Astrocyte (in vitro differentiated cells and primary cell): ENCODE measurements at regions not wholly inside any gene's neighbourhood (a gene's known extent, or its start where the extent isn't known, plus 50 kb on each side); places are given as distances from the start of the nearest gene placed in this dataset.

Source experiments
- DNase-seq: peaks from one replicate; pipeline ENCODE4 v3.0.0-alpha.2; 2010; ENCODE audit warnings: low read depth
- FAIRE-seq: peaks from 2 replicates; lab custom pipeline; 2011; peaks lifted over from hg19 to GRCh38; lab: Jason Lieb, UNC
- H2AFZ ChIP-seq: 2 replicates; pipeline ENCODE4 v1.6.0; 2012; ENCODE audit warnings: low read depth, low read length, inconsistent platforms
- H3K27ac ChIP-seq: 2 replicates; pipeline ENCODE4 v1.5.1; 2011; ENCODE audit warnings: low read depth, low read length, inconsistent platforms
- H3K27me3 ChIP-seq: 2 replicates; pipeline ENCODE4 v1.6.0; 2011; ENCODE audit warnings: low read length, inconsistent platforms; ENCODE audit not compliant: insufficient read depth
- H3K36me3 ChIP-seq: 2 replicates; pipeline ENCODE4 v1.5.1; 2011; ENCODE audit warnings: low read length, inconsistent platforms; ENCODE audit not compliant: insufficient read depth
- H3K4me1 ChIP-seq: 2 replicates; pipeline ENCODE4 v1.5.1; 2011; ENCODE audit warnings: low read length, inconsistent platforms; ENCODE audit not compliant: insufficient read depth
- H3K4me2 ChIP-seq: 2 replicates; pipeline ENCODE4 v1.6.0; 2012; ENCODE audit warnings: low read length, inconsistent platforms
- H3K4me3 ChIP-seq: 2 replicates; pipeline ENCODE4 v1.5.1; 2011; ENCODE audit warnings: low read depth, mild to moderate bottlenecking, low read length, inconsistent platforms; ENCODE audit not compliant: insufficient read depth
- H3K79me2 ChIP-seq: 2 replicates; pipeline ENCODE4 v1.6.0; 2012; ENCODE audit warnings: mild to moderate bottlenecking, low read length, inconsistent platforms; ENCODE audit not compliant: insufficient read depth
- H3K9ac ChIP-seq: 2 replicates; pipeline ENCODE4 v1.6.0; 2012; ENCODE audit warnings: mild to moderate bottlenecking, low read length, inconsistent platforms
- H3K9me3 ChIP-seq: 2 replicates; pipeline ENCODE4 v1.5.1; 2012; ENCODE audit warnings: low read depth, mild to moderate bottlenecking, low read length, inconsistent platforms; ENCODE audit not compliant: insufficient read depth
- H4K20me1 ChIP-seq: 2 replicates; pipeline ENCODE4 v1.6.0; 2012; ENCODE audit warnings: low read length, inconsistent platforms; ENCODE audit not compliant: insufficient read depth
- H3K27ac Mint-ChIP-seq: one replicate; pipeline ENCODE4 v1.8.0; 2021; ENCODE audit warnings: mild to moderate bottlenecking, mixed read lengths; ENCODE audit not compliant: unreplicated experiment
- H3K27me3 Mint-ChIP-seq: one replicate; pipeline ENCODE4 v1.8.0; 2021; ENCODE audit warnings: low read depth, mixed read lengths; ENCODE audit not compliant: unreplicated experiment
- H3K36me3 Mint-ChIP-seq: one replicate; pipeline ENCODE4 v1.8.0; 2021; ENCODE audit warnings: low read depth, mixed read lengths; ENCODE audit not compliant: unreplicated experiment
- H3K4me1 Mint-ChIP-seq: one replicate; pipeline ENCODE4 v1.8.0; 2021; ENCODE audit warnings: low read depth, mixed read lengths; ENCODE audit not compliant: unreplicated experiment
- H3K4me3 Mint-ChIP-seq: one replicate; pipeline ENCODE4 v1.8.0; 2021; ENCODE audit warnings: mild to moderate bottlenecking, moderate library complexity, mixed read lengths; ENCODE audit not compliant: unreplicated experiment
- H3K9me3 Mint-ChIP-seq: one replicate; pipeline ENCODE4 v1.8.0; 2021; ENCODE audit warnings: mild to moderate bottlenecking, mixed read lengths; ENCODE audit not compliant: unreplicated experiment
- CTCF ChIP-seq: IDR thresholded peaks from 2 replicates; pipeline ENCODE4 v1.5.1; 2011; ENCODE audit warnings: low read depth, mild to moderate bottlenecking, inconsistent platforms, low read length, moderate library complexity; ENCODE audit not compliant: insufficient read depth
- EZH2 ChIP-seq: IDR thresholded peaks from 2 replicates; pipeline ENCODE4 v1.6.1; 2012; ENCODE audit warnings: mild to moderate bottlenecking, low read length, inconsistent platforms; ENCODE audit not compliant: insufficient read depth

- no peaks in the 10 kb centered on the region for H3K9me3 Mint-ChIP-seq
- H3K4me3 Mint-ChIP-seq, result no peak overlapping the region
- H3K27ac Mint-ChIP-seq, result peak overlapping the region; percentile 41
- no peaks in the 10 kb centered on the region for H3K36me3 ChIP-seq
- H2AFZ ChIP-seq, result no peak overlapping the region
- no peak for TF ChIP-seq EZH2
- peak; percentile 76 for TF ChIP-seq CTCF
- H3K27ac ChIP-seq, result peak overlapping the region; percentile 60
- DNase-seq, result peak; percentile 82
- H3K27me3 ChIP-seq, result no peaks in the 10 kb centered on the region
- H3K27me3 Mint-ChIP-seq, result no peaks in the 10 kb centered on the region
- peaks cover 27% of the 10 kb centered on the region for H3K4me1 Mint-ChIP-seq
- H3K4me2 ChIP-seq, result peak overlapping the region; percentile 35
- no peak overlapping the region for H3K4me3 ChIP-seq
- no peaks in the 10 kb centered on the region for H3K36me3 Mint-ChIP-seq
- no peaks in the 10 kb centered on the region for H4K20me1 ChIP-seq
- H3K79me2 ChIP-seq, result no peaks in the 10 kb centered on the region
- H3K9ac ChIP-seq, result peak overlapping the region; percentile 64
- peak; percentile 17 for FAIRE-seq
- peaks cover 24% of the 10 kb centered on the region for H3K4me1 ChIP-seq
- H3K9me3 ChIP-seq, result no peaks in the 10 kb centered on the region
These were observed 133.3 kb upstream of the RAI14 start for GRCh38 chr5:34522599-34523386.

GRCh38 chr5:34523387-34523726 lies 132.8 kb upstream of the RAI14 start:
- H3K27me3 ChIP-seq, result no peaks in the 10 kb centered on the region
- Mint-ChIP-seq H3K4me3 (no peak overlapping the region), H3K27ac (peak overlapping the region; percentile 41), H3K9me3 (no peaks in the 10 kb centered on the region), H3K36me3 (no peaks in the 10 kb centered on the region), H3K27me3 (no peaks in the 10 kb centered on the region), H3K4me1 (peaks cover 27% of the 10 kb centered on the region)
- DNase-seq (no peak), FAIRE-seq (no peak)
- H3K4me2 ChIP-seq, result peak overlapping the region; percentile 17
- H3K79me2 ChIP-seq, result no peaks in the 10 kb centered on the region
- H3K9me3 ChIP-seq, result no peaks in the 10 kb centered on the region
- no peaks in the 10 kb centered on the region for H3K36me3 ChIP-seq
- no peaks in the 10 kb centered on the region for H4K20me1 ChIP-seq
- peaks cover 24% of the 10 kb centered on the region for H3K4me1 ChIP-seq
- peak overlapping the region; percentile 60 for H3K27ac ChIP-seq
- peak overlapping the region; percentile 64 for H3K9ac ChIP-seq
- no peak overlapping the region for H2AFZ ChIP-seq
- no peak for TF ChIP-seq CTCF
- no peak for TF ChIP-seq EZH2
- no peak overlapping the region for H3K4me3 ChIP-seq

GRCh38 chr5:34524123-34524522 lies 132.0 kb upstream of the RAI14 start:
- peaks cover 27% of the 10 kb centered on the region for H3K4me1 Mint-ChIP-seq
- H3K9me3 ChIP-seq, result no peaks in the 10 kb centered on the region
- no peaks in the 10 kb centered on the region for H3K27me3 ChIP-seq
- H3K4me1 ChIP-seq, result peaks cover 24% of the 10 kb centered on the region
- DNase-seq (peak; percentile 68), FAIRE-seq (no peak)
- H3K9me3 Mint-ChIP-seq, result no peaks in the 10 kb centered on the region
- H3K36me3 Mint-ChIP-seq, result no peaks in the 10 kb centered on the region
- TF ChIP-seq EZH2, result no peak
- TF ChIP-seq CTCF, result no peak
- no peak overlapping the region for H3K4me3 ChIP-seq
- H2AFZ ChIP-seq, result no peak overlapping the region
- no peaks in the 10 kb centered on the region for H3K79me2 ChIP-seq
- no peaks in the 10 kb centered on the region for H3K27me3 Mint-ChIP-seq
- H4K20me1 ChIP-seq, result no peaks in the 10 kb centered on the region
- H3K27ac Mint-ChIP-seq, result peak overlapping the region; percentile 41
- H3K9ac ChIP-seq, result peak overlapping the region; percentile 64
- H3K4me2 ChIP-seq, result peak overlapping the region; percentile 42
- no peak overlapping the region for H3K4me3 Mint-ChIP-seq
- peak overlapping the region; percentile 60 for H3K27ac ChIP-seq
- H3K36me3 ChIP-seq, result no peaks in the 10 kb centered on the region
